Keratinocyte (primary cell): ENCODE measurements at regions not wholly inside any gene's neighbourhood (a gene's known extent, or its start where the extent isn't known, plus 50 kb on each side); places are given as distances from the start of the nearest gene placed in this dataset.

Experiments used
- CTCF ChIP-seq, 3 experiments: IDR thresholded peaks in 1 of 3; conservative IDR thresholded peaks in 1 of 3; optimal IDR thresholded peaks in 1 of 3; 2 replicates in 2 of 3; 3 replicates in 1 of 3; pipeline versions ENCODE3 to v1.5.1; 2011; ENCODE audit warnings: low read length in 3 of 3, mild to moderate bottlenecking in 3 of 3, moderate library complexity in 2 of 3, control low read depth in 1 of 3, inconsistent platforms in 1 of 3; ENCODE audit not compliant: insufficient read depth in 2 of 3; ENCODE audit errors: extremely low read depth in 1 of 3
- EZH2 ChIP-seq: IDR thresholded peaks from one replicate; pipeline ENCODE4 v1.6.1; 2012; ENCODE audit warnings: inconsistent platforms, mild to moderate bottlenecking, low read length, moderate library complexity

DNA sequence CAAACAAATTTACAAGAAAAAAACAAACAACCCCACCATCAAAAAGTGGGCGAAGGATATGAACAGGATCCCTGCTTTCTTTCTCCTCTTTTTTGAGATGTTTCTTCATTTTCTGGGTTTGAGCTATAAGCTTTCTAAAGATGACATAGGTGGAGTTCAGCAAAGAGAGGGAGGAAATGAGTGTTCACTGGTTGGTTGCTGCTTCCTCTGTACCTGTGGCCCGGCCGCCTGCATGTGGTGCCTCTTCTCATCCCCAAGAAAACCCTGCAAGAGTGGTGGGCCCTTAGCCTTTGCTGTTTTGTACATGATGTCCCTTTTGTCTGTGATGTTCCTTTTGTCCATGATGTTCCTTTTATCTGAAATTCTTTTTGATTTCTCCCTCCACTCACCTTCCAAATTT, 178.4 kb upstream of the SERP2 start:
- TF ChIP-seq EZH2 (no peak), CTCF (optimal IDR thresholded peaks at IDR 0.05 in 1 of 3, IDR thresholded peaks at IDR 0.05 in 1 of 3, conservative IDR thresholded peaks at IDR 0.05 in 1 of 3; ENCODE audit: extremely low read depth in 1 of 3, insufficient read depth in 2 of 3, low read length in 3 of 3) (no peak)
